ENCODE measurements at regions not wholly inside any gene's neighbourhood (a gene's known extent, or its start where the extent isn't known, plus 50 kb on each side); places are given as distances from the start of the nearest gene placed in this dataset.

DNA sequence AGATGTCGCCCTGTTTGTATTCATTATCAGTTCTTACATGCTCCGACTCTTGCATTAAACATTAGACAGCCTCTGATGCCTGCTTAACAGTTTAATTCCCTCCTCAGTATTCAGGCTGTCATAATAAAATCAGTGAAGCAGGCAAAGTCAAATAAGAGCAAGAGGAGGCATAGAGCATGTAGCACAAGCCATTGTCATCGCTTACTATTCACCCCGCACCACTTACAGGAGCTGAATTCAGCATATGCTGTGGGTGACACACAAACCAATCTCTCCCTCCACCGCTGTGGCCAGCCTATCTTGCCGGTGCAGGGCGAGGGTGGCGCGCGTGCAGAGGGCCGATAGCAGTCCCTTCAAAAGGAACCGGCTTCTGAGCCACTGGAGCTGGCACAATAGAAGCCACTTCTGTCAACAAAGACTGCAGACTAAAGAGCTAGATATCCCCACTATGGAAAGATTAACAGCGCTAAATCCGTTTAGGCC lies 433.2 kb upstream of the MGMT start:
- no peak for DNase-seq

DNA sequence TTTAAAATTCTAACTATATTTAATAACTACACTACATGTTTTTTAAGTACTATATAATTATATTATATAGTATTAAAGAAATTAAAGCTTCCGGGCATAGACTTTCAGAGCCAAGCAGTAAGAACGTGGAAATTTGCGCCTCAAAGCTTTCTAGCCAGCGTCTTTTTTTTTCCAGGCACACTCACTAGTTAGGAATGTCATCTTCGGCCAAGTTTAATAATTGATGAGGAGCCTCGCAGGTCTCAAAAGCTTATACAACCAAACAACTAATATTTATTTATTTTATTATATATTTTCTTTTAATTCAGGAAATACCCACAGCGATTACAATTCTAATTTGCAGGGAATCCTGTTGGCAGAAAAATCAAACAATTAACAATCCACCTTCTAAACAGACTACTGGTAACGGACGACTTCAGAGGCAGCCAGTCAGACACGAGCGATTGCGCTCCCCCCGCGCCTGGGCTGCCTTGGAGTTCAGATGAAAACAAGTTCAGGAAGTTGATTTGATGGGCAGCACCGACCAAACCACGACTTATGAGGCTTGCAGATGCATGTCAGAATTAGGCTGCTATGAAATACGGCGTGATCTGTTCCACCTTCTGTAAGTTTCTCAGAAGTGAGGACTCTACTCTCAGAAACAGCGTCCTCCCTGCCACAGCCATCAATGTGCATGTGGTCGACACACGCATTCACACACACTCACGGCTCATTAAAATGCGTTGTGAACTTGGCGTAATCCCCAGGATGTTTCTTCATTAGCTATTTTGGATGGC lies 431.8 kb upstream of the MGMT start:
- no peak for DNase-seq

DNA sequence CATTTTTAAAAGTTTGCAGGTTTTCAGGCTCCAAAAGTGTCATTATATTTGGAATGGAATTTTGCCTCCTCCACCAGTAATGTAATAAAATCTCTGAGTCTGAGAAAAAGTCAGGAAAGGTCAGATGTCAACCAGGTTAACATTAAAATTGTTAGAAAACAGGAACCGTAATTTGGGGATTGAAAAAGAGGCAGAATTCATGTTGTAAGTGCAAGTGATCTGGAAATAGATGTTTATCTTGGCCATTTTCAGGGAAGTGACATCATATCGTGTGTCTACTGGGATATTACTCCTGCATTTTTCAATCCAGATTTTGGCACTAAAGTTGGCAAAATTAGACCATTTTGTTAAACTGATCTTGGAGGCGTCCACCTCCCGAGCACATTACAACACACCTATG lies 428.5 kb upstream of the MGMT start:
- DNase-seq: no peak

DNA sequence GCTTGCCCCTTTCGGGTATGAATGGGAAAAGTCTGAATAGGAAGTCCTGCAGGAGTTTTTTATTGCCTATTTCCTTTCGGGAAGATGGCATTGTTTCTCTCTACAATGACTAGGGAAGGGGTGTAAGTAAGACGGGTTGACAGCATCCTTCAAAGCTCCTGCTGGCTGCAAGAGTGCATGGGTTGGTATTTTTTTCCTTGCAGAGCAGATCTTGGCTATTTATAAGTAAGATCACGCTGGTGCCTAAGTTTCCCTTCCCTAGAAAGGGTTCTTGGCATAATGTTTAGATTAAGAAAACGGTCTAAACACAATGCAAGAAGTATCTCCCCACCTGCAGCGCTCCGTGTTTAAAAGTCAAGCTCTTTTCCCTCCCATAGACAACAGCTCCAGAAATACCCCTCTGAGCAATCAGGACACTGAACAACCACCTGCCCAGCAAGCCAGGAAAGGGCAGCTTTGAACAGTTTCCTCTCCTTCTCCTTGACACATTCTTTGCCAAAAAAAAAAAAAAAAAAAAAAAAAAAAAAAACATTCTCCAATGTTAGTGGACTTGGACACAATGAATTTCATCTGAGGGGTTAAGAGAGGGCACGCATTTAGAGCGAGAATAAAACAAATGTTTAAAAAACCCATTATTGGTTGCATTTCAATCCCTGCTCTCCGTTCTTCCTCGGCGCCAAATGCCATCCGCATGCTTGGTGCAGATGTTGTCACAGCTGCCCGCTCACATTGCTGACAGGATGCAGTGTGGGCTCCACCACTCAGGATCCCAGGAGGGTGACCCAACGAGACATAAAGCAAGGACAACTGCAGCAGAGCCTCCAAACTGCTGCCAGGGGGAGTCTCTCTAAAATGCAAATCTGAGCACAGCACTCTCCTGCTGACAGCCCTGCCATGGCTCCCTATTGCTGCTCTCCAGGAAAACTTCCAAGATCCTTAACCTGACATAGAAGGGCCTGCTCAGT lies 427.4 kb upstream of the MGMT start:
- no peak for DNase-seq

DNA sequence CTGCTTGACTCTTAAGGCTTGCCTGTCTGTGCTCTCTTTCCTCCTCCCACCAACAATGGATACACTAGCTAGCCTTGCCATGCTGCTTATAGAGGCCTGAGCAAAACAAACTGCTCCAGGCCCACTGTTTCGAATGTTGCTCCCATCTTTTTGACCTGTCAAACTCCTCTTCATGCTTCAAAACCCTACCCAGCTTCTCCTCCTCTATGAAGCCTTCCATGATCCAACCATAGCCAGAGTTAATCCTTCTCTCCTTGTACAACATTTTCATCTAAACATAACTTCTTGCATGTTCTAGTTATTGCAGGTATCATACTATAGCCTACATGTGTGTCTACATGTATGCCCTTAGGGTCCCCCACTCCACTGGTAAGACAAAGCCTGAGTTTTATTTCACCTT lies 426.7 kb upstream of the MGMT start:
- DNase-seq: no peak

DNA sequence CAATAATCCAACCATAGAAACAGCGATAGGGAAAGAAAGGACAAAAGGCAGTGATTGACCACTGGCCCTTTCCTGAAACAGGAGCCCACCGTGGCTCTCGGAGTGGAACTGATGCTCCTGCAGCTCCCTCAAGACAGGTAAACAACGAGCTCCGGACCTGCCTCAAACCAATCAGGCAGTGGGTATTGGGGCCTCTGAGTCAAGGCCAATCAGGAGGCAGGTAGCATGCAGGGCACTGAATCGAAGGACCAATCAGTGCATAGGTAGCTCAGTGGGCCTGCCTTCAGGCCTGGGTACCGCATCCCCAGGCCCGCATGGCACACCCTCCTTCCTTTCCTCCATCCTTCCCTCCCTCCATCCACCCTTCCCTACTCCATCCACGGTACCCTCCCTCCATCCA lies 425.1 kb upstream of the MGMT start:
- no peak for DNase-seq

DNA sequence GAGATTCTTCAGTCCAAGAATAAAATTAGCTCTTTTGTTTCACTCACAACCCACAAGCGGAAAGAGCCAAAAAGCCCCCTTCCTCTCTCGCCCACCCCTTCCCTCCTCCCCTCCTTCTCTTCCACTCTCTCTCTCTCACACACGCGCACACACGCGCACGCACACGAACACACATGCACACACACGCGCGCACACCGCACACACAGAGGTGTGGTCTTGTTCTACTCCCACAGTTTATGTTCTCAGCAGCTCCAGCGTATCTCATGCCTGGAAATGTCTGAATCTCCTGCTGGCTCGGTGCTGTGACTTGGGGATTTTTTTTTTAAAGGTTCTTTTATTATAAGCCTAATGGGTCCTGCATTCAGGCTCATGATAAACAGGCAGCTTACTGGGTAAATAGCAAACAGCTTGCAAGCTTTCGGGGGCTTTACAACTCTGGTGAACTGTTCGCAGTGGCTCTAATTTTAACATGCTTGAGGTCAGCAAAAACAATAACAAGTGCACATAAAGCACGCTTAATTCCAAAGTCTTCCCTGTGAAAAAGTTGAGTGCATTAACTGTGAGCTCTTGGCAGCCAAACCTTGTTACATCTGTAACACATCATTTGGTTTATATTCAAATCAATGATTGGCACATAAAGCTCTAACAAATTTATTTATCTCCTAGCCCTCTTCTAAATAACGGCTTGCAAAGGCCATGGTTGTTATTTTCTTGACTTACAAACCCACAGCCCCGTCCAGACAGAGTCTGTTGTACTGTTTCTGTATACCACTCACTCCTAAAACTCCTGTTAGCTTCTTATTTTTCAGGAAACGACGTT lies 424.1 kb upstream of the MGMT start:
- DNase-seq: no peak

GRCh38 chr10:129043691-129044090 lies 423.4 kb upstream of the MGMT start:
- DNase-seq: no peak

- no peak for DNase-seq
These were observed 421.4 kb upstream of the MGMT start for GRCh38 chr10:129045599-129045998.

DNA sequence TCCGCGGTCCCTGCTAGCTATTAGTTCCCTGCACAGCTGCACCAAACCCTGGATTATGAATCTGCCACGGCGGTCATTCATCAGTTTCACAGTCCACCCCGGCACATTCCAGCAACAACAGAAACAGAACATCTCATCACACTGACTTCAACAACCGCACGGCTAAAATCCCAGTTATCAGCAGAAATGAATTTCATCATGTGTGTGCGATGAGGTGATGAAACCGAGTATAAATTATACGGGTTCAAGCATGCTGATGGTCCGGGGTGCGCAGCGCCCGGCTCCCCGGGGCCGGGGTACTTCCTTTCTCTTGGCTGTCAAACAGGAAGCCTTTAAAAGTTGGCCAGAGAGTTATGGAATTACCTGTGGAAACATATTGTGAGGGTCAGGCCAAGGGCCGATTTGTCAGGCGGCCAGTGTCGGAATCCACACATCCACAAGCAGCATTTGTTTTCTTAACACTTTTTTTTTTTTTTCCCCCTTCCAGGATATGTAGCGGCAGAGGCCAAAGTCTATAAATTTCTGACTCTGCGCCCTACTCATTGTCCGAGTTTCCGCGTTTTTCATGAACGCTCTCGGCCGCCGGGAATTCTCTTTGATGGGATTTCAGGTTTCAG lies 420.9 kb upstream of the MGMT start:
- DNase-seq: no peak

DNA sequence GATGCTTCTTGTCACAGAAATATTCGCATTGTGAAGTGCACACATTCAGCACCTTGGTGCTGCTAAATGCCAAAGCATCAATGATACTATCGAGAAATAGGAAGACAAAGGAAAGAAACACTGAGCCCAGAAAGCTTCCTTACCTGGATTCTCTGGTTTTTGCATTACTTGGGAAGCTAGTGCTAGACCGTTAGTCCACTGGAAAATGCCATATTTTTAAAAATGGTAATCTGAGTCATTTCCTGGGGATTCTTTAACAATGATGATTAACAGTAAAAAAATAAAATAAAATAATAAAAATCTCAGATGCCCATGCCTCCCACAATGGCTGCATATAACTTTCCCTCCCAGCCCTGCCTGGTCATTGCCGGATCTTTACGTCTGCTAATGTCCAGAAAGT lies 420.1 kb upstream of the MGMT start:
- no peak for DNase-seq

- no peak for DNase-seq
These were observed 419.4 kb upstream of the MGMT start for GRCh38 chr10:129047600-129047999.

GRCh38 chr10:129048513-129048912 lies 418.5 kb upstream of the MGMT start:
- no peak for DNase-seq

GRCh38 chr10:129049501-129049900 lies 417.5 kb upstream of the MGMT start:
- peak; percentile 54 for DNase-seq

DNA sequence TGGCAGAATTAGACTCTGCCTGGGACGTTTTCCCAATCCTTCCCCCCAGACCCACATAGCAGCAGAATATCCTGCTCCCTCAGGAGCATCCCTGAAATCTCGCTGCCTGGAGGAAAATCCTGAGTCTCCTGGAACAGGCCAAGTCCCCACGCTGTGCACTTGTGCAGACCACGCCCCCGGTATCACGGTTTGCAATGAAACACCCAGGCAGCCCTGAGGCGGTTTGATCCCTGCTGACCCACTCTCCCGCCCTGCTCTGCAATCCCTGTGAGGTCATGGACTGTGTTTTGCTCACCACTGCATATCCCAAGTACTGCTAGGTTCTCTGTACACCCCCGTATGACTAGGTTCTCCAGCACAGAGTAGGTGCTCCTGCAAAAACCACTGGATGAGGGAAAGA lies 411.8 kb upstream of the MGMT start:
- DNase-seq: no peak

GRCh38 chr10:129055986-129056385 lies 411.1 kb upstream of the MGMT start:
- DNase-seq: no peak

DNA sequence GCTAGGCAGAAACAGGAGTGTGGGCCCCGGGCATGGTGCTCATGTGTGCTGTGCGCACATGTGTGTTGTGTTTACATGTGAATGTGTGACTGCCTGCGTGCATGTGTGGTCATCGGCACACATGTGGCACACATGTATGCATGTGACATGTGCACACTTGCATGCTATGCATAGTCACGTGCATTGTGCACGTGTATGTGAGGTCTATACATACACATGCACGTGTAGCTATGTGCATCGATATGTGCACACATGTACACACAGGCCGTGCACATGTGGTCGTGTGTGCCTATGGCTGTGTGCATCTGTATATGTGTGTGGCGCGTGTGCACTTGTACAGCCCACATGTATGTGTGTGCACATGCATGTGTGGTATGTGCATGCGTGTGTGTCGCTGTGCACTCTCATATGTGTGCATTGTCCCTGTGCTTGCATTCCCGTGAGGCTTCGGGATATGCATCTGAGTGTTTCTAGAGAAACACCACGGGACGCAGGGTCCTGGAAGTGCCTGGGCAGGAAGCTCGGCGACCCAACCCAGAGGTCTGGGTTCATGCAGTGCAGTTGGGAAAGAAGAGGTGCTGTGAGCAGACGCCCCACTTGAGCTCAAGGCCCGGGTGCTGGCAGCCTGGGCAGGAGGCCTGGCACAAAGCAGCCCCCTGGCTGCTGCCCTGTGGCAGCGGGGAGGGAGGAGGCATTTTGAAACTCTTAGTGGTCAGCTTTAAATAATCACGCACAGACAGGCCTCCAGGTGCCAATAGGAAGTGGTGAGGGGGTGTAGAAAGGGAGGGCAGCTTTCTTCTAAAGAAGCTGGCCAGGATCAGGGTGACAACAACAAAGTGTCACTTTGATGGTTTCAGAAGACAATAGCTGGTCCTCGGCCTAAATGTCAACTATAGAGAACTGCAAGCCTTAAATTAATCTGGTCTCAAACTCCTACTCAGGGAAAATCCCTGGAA lies 410.0 kb upstream of the MGMT start:
- no peak for DNase-seq

GRCh38 chr10:129057856-129058663 lies 409.0 kb upstream of the MGMT start:
- DNase-seq: no peak

- DNase-seq: no peak
These were observed 408.3 kb upstream of the MGMT start for GRCh38 chr10:129058664-129059155.

GRCh38 chr10:129059977-129060376 lies 407.1 kb upstream of the MGMT start:
- DNase-seq: no peak
